ENCODE measurements at regions not wholly inside any gene's neighbourhood (a gene's known extent, or its start where the extent isn't known, plus 50 kb on each side); places are given as distances from the start of the nearest gene placed in this dataset.

DNA sequence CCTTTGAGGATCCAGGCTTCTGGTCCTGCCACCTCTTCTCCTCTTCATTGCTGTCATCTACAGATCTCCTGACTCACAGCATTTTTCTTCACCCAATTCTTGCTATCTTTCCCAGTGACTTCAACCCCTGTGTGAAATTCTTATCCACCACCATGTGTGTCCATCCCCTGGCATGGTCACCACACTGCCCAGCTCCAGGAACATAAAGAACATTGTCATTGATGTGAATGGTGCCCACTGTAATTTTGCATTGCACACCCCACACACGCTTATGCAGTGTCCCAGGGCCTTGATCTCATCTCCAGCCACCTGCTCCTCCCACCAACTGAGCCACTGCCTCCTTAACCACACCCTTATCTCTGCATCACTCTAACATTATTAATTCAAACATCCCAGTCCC is 85.3 kb downstream of the C1D start:
- TF ChIP-seq, protein P1, sequence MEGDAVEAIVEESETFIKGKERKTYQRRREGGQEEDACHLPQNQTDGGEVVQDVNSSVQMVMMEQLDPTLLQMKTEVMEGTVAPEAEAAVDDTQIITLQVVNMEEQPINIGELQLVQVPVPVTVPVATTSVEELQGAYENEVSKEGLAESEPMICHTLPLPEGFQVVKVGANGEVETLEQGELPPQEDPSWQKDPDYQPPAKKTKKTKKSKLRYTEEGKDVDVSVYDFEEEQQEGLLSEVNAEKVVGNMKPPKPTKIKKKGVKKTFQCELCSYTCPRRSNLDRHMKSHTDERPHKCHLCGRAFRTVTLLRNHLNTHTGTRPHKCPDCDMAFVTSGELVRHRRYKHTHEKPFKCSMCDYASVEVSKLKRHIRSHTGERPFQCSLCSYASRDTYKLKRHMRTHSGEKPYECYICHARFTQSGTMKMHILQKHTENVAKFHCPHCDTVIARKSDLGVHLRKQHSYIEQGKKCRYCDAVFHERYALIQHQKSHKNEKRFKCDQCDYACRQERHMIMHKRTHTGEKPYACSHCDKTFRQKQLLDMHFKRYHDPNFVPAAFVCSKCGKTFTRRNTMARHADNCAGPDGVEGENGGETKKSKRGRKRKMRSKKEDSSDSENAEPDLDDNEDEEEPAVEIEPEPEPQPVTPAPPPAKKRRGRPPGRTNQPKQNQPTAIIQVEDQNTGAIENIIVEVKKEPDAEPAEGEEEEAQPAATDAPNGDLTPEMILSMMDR (conservative IDR thresholded peaks at IDR 0.05; ENCODE audit: low read depth, low read length) = no peak
- TF ChIP-seq EZH2 (IDR thresholded peaks at IDR 0.05; ENCODE audit: borderline replicate concordance, low read depth, low read length, poor library complexity, severe bottlenecking) = no peak
